Thyroid gland (tissue), 4 donors: ENCODE measurements at regions not wholly inside any gene's neighbourhood (a gene's known extent, or its start where the extent isn't known, plus 50 kb on each side); places are given as distances from the start of the nearest gene placed in this dataset.

Source experiments
- POLR2A ChIP-seq, 2 donors: fragments of 450-650 bp; IDR thresholded peaks; one replicate each; pipeline ENCODE4 v1.6.1; 2017; ENCODE audit warnings: antibody characterized with exemption in 2 of 2, mild to moderate bottlenecking in 2 of 2, moderate library complexity in 1 of 2
- TF ChIP-seq, protein P1 (sequence below), 6 experiments: fragments of 200-600 bp in 3 of 6; fragments of 450-650 bp in 3 of 6; sonication (generic) in 3 of 6; IDR thresholded peaks; one replicate each; pipeline ENCODE4 v1.5.1; 2016 to 2019; ENCODE audit warnings: antibody characterized with exemption in 6 of 6, mild to moderate bottlenecking in 2 of 6, inconsistent platforms in 1 of 6, moderate library complexity in 1 of 6

DNA sequence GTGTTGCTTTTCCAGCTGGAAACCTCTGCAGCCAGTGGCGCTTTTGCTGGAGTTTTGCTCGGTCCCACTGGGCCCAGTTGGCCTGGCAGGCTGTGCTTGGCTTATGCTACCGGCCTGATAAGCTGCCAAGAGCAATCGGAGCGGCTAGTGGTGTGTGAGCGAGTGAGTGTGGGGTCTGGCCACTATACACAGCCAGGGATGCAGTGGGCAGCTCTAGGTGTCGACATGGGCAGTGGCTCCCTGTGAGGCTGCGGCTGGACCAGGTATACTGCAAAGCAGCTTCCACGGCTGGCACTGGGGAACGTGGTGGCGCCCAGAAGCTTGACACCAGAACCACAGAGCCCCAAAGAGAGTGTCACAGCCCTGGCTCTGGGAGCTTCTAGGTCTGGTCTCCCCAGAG lies 996.5 kb downstream of the GRIK2 start:
- TF ChIP-seq, protein P1, sequence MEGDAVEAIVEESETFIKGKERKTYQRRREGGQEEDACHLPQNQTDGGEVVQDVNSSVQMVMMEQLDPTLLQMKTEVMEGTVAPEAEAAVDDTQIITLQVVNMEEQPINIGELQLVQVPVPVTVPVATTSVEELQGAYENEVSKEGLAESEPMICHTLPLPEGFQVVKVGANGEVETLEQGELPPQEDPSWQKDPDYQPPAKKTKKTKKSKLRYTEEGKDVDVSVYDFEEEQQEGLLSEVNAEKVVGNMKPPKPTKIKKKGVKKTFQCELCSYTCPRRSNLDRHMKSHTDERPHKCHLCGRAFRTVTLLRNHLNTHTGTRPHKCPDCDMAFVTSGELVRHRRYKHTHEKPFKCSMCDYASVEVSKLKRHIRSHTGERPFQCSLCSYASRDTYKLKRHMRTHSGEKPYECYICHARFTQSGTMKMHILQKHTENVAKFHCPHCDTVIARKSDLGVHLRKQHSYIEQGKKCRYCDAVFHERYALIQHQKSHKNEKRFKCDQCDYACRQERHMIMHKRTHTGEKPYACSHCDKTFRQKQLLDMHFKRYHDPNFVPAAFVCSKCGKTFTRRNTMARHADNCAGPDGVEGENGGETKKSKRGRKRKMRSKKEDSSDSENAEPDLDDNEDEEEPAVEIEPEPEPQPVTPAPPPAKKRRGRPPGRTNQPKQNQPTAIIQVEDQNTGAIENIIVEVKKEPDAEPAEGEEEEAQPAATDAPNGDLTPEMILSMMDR (IDR thresholded peaks at IDR 0.05) = no peak
- no peak for TF ChIP-seq POLR2A (IDR thresholded peaks at IDR 0.05)
